ENCODE measurements at regions not wholly inside any gene's neighbourhood (a gene's known extent, or its start where the extent isn't known, plus 50 kb on each side); places are given as distances from the start of the nearest gene placed in this dataset.
"Not testable (repeated sequence)": the region's sequence is repeated elsewhere in the genome, so short reads cannot be mapped to it uniquely, and the experiment has no call there.

DNA sequence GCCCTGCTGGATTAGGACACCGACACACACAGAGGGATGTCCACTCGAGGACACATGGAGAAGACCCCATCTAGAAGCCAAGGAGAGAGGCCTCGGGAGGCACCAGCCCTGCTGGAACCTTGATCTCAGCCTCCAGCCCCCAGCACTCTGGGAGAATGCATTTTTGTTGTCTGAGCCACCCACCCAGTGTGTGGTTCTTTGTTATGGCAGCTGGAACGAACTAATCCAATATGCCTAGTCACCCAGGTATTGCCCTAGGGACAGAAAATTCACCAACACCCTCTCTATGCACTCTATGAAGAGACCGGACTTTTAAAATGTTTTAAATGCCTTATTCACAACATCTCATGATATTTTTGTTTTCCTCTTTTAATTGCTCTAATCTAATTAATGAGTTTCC lies 117.4 kb downstream of the CRYAA start:
- CTCF ChIA-PET, result no interaction called here
- no peak overlapping the region for H3K27ac ChIP-seq

DNA sequence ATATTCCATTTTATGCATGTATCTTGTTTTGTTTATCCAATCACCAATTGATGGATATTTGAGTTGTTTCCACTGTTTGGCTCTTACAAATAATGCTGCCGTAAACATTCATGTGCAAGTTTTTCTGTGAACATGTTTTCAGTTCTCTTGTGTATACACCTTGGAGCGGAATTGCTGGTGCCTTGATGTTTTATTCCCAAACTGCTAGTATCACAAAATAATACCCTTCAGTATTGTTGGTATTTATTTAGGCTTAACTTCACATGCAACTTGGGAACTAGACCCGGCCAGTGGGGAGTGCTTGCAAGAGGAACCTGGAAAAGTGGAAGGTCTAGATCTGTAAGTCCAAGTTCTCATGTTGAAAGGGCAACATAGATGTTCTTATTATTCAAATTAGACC lies 115.9 kb downstream of the CRYAA start:
- no peak overlapping the region for H3K27ac ChIP-seq
- no peak for DNase-seq (ENCODE audit: low spot score)
- TF ChIP-seq, protein P1, sequence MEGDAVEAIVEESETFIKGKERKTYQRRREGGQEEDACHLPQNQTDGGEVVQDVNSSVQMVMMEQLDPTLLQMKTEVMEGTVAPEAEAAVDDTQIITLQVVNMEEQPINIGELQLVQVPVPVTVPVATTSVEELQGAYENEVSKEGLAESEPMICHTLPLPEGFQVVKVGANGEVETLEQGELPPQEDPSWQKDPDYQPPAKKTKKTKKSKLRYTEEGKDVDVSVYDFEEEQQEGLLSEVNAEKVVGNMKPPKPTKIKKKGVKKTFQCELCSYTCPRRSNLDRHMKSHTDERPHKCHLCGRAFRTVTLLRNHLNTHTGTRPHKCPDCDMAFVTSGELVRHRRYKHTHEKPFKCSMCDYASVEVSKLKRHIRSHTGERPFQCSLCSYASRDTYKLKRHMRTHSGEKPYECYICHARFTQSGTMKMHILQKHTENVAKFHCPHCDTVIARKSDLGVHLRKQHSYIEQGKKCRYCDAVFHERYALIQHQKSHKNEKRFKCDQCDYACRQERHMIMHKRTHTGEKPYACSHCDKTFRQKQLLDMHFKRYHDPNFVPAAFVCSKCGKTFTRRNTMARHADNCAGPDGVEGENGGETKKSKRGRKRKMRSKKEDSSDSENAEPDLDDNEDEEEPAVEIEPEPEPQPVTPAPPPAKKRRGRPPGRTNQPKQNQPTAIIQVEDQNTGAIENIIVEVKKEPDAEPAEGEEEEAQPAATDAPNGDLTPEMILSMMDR (conservative IDR thresholded peaks at IDR 0.05; ENCODE audit: low read depth), result no peak
- ChIA-PET CTCF (no interaction called here), POLR2A (ENCODE audit: low non-redundant PET) (no interaction called here)

More for the DNA sequence above, 117.4 kb downstream of the CRYAA start:
- no peak for DNase-seq (ENCODE audit: low spot score)
- POLR2A ChIA-PET (ENCODE audit: low non-redundant PET), result no interaction called here
- TF ChIP-seq, protein P1 (conservative IDR thresholded peaks at IDR 0.05; ENCODE audit: low read depth), result no peak

DNA sequence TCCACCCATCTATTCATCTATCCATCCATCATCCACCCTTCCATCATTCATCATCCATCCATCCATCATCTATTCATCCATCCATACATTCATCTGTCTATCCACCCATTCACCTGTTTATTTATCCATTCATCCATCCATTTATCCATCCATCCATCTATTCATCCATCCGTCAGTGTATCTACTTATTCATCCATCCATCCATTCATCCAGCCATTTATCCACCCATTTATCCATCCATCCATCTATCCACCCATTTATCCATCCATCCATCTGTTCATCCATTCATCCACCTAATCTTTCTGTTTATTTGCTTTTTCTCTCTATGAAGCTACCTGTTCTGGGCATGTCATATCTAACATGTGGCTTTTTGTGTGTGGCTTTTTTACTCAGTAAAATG lies 115.4 kb downstream of the CRYAA start:
- TF ChIP-seq, protein P1 (conservative IDR thresholded peaks at IDR 0.05; ENCODE audit: low read depth), result no peak
- DNase-seq (ENCODE audit: low spot score), result no peak
- no peak overlapping the region for H3K27ac ChIP-seq
- POLR2A ChIA-PET (ENCODE audit: low non-redundant PET), result no interaction called here
- CTCF ChIA-PET, result no interaction called here

DNA sequence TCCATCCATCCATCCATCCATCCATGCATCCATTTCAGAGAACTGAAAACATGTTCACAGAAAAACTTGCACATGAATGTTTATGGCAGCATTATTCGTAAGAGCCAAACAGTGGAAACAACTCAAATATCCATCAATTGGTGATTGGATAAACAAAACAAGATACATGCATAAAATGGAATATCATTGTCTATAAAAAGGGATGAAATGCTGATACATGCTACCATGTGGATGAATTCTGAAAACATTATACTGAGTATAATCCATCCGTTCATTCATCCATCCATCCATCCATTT lies 115.1 kb downstream of the CRYAA start:
- POLR2A ChIA-PET (ENCODE audit: low non-redundant PET); H3K27ac ChIP-seq; CTCF ChIA-PET; DNase-seq (ENCODE audit: low spot score): not testable (repeated sequence)

DNA sequence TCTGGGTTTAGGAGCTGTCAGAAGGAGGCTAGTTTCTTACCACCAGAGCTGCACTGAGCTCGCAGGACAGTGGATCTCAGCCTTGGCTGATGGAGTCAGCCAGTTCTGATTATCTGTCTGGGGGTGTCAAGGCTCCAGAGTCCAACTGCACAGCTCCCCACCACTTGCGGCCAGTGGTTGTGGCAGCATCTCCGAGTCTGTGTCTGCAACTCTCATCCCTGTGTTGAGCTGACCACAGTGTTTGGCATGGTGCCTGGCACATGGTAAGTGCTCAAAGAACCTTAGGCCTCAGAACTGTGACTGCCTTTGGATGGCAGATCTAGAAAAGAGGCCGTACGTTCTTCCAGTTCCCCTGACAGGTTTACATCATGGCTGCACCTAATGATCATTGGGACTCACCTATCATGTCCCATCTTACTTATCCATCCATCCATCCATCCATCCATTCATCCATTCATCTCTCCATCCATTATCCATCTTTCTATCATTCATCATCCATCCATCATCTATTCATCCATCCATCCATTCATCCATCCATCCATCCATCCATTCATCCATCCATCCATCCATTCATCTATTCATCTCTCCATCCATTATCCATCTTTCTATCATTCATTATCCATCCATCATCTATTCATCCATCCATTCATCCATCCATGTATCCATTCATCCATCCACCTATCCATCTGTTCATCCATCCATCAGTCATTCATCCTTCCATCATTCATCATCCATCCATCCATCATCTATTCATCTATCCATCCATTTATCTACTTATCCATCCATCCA lies 114.5 kb downstream of the CRYAA start:
- ChIA-PET CTCF (no interaction called here), POLR2A (ENCODE audit: low non-redundant PET) (no interaction called here)
- no peak for DNase-seq (ENCODE audit: low spot score)
- TF ChIP-seq, protein P1 (conservative IDR thresholded peaks at IDR 0.05; ENCODE audit: low read depth), result no peak
- no peak overlapping the region for H3K27ac ChIP-seq

DNA sequence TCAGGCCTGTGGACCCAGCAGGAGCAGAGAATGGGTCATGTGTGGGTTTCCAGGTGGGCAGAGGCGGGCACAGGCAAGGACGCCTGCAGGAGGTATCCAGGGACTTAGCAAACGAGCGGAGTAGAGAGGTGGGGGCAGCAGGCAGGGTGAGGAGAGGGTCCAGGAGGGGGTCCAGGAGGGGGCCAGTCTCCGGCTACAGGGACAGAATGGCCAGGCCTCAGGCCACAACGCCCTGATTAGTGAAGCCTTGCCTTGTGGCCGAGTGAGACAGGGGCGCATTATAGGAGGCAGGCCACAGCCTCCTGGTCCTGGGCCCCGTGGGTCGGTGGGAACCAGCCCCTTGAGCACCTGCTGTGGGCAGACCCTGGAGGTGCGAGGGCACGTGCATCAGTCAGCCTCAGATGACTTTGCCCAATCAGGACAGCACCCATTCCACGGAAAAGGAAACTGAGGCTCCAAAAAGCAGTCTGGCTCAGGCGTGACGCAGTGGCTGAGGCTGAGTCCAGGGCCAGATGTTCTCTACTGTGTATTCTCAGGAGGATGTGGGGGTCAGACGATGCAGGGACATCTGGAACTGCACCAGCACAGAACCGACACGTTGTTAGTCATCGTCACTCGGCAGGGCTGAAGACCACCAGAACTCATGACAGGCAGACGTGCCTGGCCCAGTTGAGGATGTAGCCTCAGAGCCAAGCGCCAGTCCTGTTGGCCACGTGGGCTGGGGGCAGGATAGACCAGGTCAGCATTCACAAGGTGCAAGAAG lies 113.7 kb downstream of the CRYAA start:
- TF ChIP-seq, protein P1 (conservative IDR thresholded peaks at IDR 0.05; ENCODE audit: low read depth), result no peak
- ChIA-PET POLR2A (ENCODE audit: low non-redundant PET) (no interaction called here), CTCF (interaction anchor here (0.6 kb wide), 1 partner anchor 25 kb away, joined by 3 read pairs; no protein-coding TSS in a partner anchor)
- no peak for DNase-seq (ENCODE audit: low spot score)
- 0 out of 2 replicates have a peak overlapping the region, but pooled peaks have one; percentile 22 for H3K27ac ChIP-seq

All from RWPE1 (cell line).